Coronary artery (tissue), 2 donors: ENCODE measurements at regions not wholly inside any gene's neighbourhood (a gene's known extent, or its start where the extent isn't known, plus 50 kb on each side); places are given as distances from the start of the nearest gene placed in this dataset.

Experiments used
- DNase-seq: peaks from one replicate; pipeline ENCODE4 v3.0.0-alpha.2; 2017; ENCODE audit warnings: low spot score
- H3K27ac ChIP-seq, 2 donors: fragments of 200-600 bp; sonication (generic); one replicate each; pipeline ENCODE4 v1.5.1; 2016 to 2019
- H3K4me3 ChIP-seq: fragments of 200-600 bp; sonication (generic); 2 replicates; pipeline ENCODE4 v1.5.1; 2016; ENCODE audit warnings: mild to moderate bottlenecking, moderate library complexity
- CTCF ChIP-seq: fragments of 200-600 bp; sonication (generic); IDR thresholded peaks from one replicate; pipeline ENCODE4 v1.5.1; 2019; ENCODE audit warnings: antibody characterized with exemption

GRCh38 chr3:178120367-178120766 lies 415.9 kb upstream of the KCNMB2 start:
- DNase-seq = no peak
- no peak for TF ChIP-seq CTCF
- no peak overlapping the region for H3K4me3 ChIP-seq
- peak overlapping the region in 1 of 2 donors; percentile 74 for H3K27ac ChIP-seq

- no peak for TF ChIP-seq CTCF
- Histone ChIP-seq H3K27ac (no peak overlapping the region), H3K4me3 (no peak overlapping the region)
- no peak for DNase-seq
Measured at GRCh38 chr3:178126686-178127085, 409.6 kb upstream of the KCNMB2 start.

GRCh38 chr3:178127221-178127620 lies 409.0 kb upstream of the KCNMB2 start:
- H3K4me3 ChIP-seq = no peak overlapping the region
- no peak for DNase-seq

GRCh38 chr3:178129109-178129508 lies 407.1 kb upstream of the KCNMB2 start:
- Histone ChIP-seq H3K4me3 (no peak overlapping the region), H3K27ac (no peak overlapping the region)
- no peak for DNase-seq
- TF ChIP-seq CTCF = no peak

More at GRCh38 chr3:178127221-178127620, 409.0 kb upstream of the KCNMB2 start:
- no peak for TF ChIP-seq CTCF
- no peak overlapping the region for H3K27ac ChIP-seq

- Histone ChIP-seq H3K27ac (no peak overlapping the region), H3K4me3 (no peak overlapping the region)
- no peak for TF ChIP-seq CTCF
- DNase-seq = no peak
Measured at GRCh38 chr3:178131801-178132200, 404.4 kb upstream of the KCNMB2 start.

- Histone ChIP-seq H3K4me3 (no peak overlapping the region), H3K27ac (no peak overlapping the region)
- no peak for DNase-seq
- no peak for TF ChIP-seq CTCF
Measured at GRCh38 chr3:178137206-178137605, 399.0 kb upstream of the KCNMB2 start.

GRCh38 chr3:178137831-178138230 lies 398.4 kb upstream of the KCNMB2 start:
- no peak for TF ChIP-seq CTCF
- H3K27ac ChIP-seq = no peak overlapping the region

More at GRCh38 chr3:178137831-178138230, 398.4 kb upstream of the KCNMB2 start:
- DNase-seq = no peak
- H3K4me3 ChIP-seq = no peak overlapping the region
